ENCODE measurements at regions not wholly inside any gene's neighbourhood (a gene's known extent, or its start where the extent isn't known, plus 50 kb on each side); places are given as distances from the start of the nearest gene placed in this dataset.
"Not testable (repeated sequence)": the region's sequence is repeated elsewhere in the genome, so short reads cannot be mapped to it uniquely, and the experiment has no call there.

GRCh38 chr2:16057661-16058060, 117.3 kb downstream of the MYCN start:
- TF ChIP-seq CTCF (IDR thresholded peaks at IDR 0.05; ENCODE audit: insufficient read depth, low read length, poor library complexity, severe bottlenecking), result no peak
- no peaks in the 10 kb centered on the region for H3K36me3 ChIP-seq (ENCODE audit: control insufficient read depth, insufficient read depth, low read length)
- no peak for DNase-seq (ENCODE audit: extremely low read depth, insufficient read length)
- H3K27me3 ChIP-seq (replicated peaks; ENCODE audit: control insufficient read depth, insufficient read depth, low read length), result no peaks in the 10 kb centered on the region
- no peak overlapping the region for H3K4me3 ChIP-seq (replicated peaks; ENCODE audit: low read depth, low read length)

- DNase-seq (ENCODE audit: extremely low read depth, insufficient read length), result peak; percentile 63
- Histone ChIP-seq H3K4me3 (replicated peaks; ENCODE audit: low read depth, low read length) (0 out of 2 replicates have a peak overlapping the region, but pooled peaks have one; percentile 10), H3K36me3 (ENCODE audit: control insufficient read depth, insufficient read depth, low read length) (no peaks in the 10 kb centered on the region), H3K27me3 (replicated peaks; ENCODE audit: control insufficient read depth, insufficient read depth, low read length) (peaks cover 1% of the 10 kb centered on the region; the same call in 1 of the 2 replicates)
- no peak for TF ChIP-seq CTCF (IDR thresholded peaks at IDR 0.05; ENCODE audit: insufficient read depth, low read length, poor library complexity, severe bottlenecking)
Observed at GRCh38 chr2:16055848-16056580, 115.7 kb downstream of the MYCN start.

GRCh38 chr2:16053437-16054257, 113.3 kb downstream of the MYCN start:
- no peak for DNase-seq (ENCODE audit: extremely low read depth, insufficient read length)
- peaks cover 1% of the 10 kb centered on the region; the same call in 1 of the 2 replicates for H3K27me3 ChIP-seq (replicated peaks; ENCODE audit: control insufficient read depth, insufficient read depth, low read length)
- no peak overlapping the region for H3K4me3 ChIP-seq (replicated peaks; ENCODE audit: low read depth, low read length)
- no peak for TF ChIP-seq CTCF (IDR thresholded peaks at IDR 0.05; ENCODE audit: insufficient read depth, low read length, poor library complexity, severe bottlenecking)
- H3K36me3 ChIP-seq (ENCODE audit: control insufficient read depth, insufficient read depth, low read length), result no peaks in the 10 kb centered on the region

DNA sequence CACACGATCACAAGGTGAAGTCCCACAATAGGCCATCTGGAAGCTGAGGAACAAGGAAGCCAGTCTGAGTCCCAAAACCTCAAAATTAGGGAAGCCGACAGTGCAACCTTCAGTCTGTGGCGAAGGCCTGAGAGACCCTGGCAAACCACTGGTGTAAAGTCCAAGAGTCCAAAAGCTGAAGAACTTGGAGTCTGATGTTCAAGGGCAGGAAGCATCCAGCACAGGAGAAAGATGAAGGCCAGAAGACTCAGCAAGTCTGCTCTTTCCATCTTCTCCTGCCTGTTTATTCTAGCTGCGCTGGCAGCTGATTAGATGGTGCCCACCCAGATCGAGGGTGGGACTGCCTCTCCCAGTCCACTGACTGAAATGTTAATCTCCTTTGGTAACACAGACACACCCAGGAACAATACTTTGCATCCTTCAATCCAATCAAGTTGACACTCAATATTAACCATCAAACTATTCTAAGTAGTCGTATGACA, 112.3 kb downstream of the MYCN start:
- not testable (repeated sequence) for H3K4me3 ChIP-seq (replicated peaks; ENCODE audit: low read depth, low read length); H3K36me3 ChIP-seq (ENCODE audit: control insufficient read depth, insufficient read depth, low read length); H3K27me3 ChIP-seq (replicated peaks; ENCODE audit: control insufficient read depth, insufficient read depth, low read length); DNase-seq (ENCODE audit: extremely low read depth, insufficient read length)

- Histone ChIP-seq H3K36me3 (ENCODE audit: control insufficient read depth, insufficient read depth, low read length) (no peaks in the 10 kb centered on the region), H3K27me3 (replicated peaks; ENCODE audit: control insufficient read depth, insufficient read depth, low read length) (peaks cover 1% of the 10 kb centered on the region; the same call in 1 of the 2 replicates), H3K4me3 (replicated peaks; ENCODE audit: low read depth, low read length) (no peak overlapping the region)
- TF ChIP-seq CTCF (IDR thresholded peaks at IDR 0.05; ENCODE audit: insufficient read depth, low read length, poor library complexity, severe bottlenecking), result no peak
- DNase-seq (ENCODE audit: extremely low read depth, insufficient read length), result no peak
Observed at GRCh38 chr2:16051841-16052564, 111.7 kb downstream of the MYCN start.
